ENCODE measurements at regions not wholly inside any gene's neighbourhood (a gene's known extent, or its start where the extent isn't known, plus 50 kb on each side); places are given as distances from the start of the nearest gene placed in this dataset.

- no peak overlapping the region for H3K27ac ChIP-seq
- intact Hi-C loops (cut with DNase I) = no loop called here
Observed at GRCh38 chr2:118278046-118278445, 189.8 kb downstream of the INSIG2 start.

DNA sequence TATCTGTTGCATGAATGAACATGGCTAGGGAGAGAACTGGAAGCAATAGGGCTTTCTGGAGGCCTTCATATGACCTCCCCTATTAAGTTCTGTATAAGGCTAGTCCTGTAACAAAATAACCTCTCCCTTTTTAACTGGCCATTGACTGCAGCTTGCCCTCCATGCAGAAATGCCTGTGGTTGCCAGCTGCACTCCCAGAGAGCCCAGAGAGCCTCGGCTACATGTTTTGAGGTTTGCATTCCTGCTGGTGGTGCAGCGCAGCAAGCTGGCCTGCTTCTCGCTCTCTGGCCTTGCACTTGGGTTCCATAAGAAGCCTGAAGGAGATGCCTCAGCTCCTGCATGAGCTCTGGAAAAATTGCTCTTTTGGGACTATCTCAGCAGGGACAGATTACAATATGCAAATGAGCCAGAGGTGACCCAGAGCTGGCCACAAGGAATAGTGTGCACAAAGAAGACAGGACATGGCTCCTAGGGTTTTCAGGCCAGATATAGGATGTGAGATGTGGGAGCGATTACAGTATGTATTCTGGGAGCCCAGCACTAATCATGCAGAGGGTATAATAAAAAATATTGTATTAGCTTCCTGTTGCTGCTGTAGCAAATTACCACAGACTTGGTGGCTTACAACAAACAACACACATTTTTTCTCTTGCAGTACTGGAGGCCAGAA is 186.7 kb downstream of the INSIG2 start:
- H3K36me3 ChIP-seq (replicated peaks in 1 of 2) = no peaks in the 10 kb centered on the region
- H3K4me3 ChIP-seq = no peak overlapping the region
- H3K4me1 ChIP-seq (replicated peaks in 1 of 2) = no peaks in the 10 kb centered on the region
- intact Hi-C loops (cut with DNase I) = no loop called here
- H3K9me3 ChIP-seq (replicated peaks in 1 of 3) = no peaks in the 10 kb centered on the region
- WGBS, 4 donors = 72 to 84% (median 76%) methylated on average over 1 to 4 of the region's 4 CpGs
- peak in 1 of 7 donors; percentile 3 for DNase-seq
- no peak overlapping the region for H3K27ac ChIP-seq
- H3K27me3 ChIP-seq = peaks cover 6% of the 10 kb centered on the region
- TF ChIP-seq POLR2A (IDR thresholded peaks at IDR 0.05) (no peak), CTCF (IDR thresholded peaks at IDR 0.05) (no peak)

More at GRCh38 chr2:118278046-118278445, 189.8 kb downstream of the INSIG2 start:
- Histone ChIP-seq H3K9me3 (replicated peaks in 1 of 3) (no peaks in the 10 kb centered on the region), H3K4me3 (no peak overlapping the region), H3K4me1 (replicated peaks in 1 of 2) (no peaks in the 10 kb centered on the region), H3K36me3 (replicated peaks in 1 of 2) (no peaks in the 10 kb centered on the region), H3K27me3 (peaks cover 6% of the 10 kb centered on the region)
- DNase-seq = peak in 1 of 7 donors; percentile 11
- TF ChIP-seq CTCF (IDR thresholded peaks at IDR 0.05) (no peak), POLR2A (IDR thresholded peaks at IDR 0.05) (no peak)
- 80 to 85% (median 81%) methylated on average over 5 of the region's 5 CpGs for WGBS, 4 donors

- Histone ChIP-seq H3K9me3 (replicated peaks in 1 of 3) (no peaks in the 10 kb centered on the region), H3K4me1 (replicated peaks in 1 of 2) (no peaks in the 10 kb centered on the region)
Observed at GRCh38 chr2:118272391-118272790, 184.1 kb downstream of the INSIG2 start.

GRCh38 chr2:118269408-118270051 is 181.3 kb downstream of the INSIG2 start:
- intact Hi-C loops (cut with DNase I) = no loop called here
- no peaks in the 10 kb centered on the region for H3K36me3 ChIP-seq (replicated peaks in 1 of 2)
- no peak for DNase-seq
- H3K4me1 ChIP-seq (replicated peaks in 1 of 2) = no peaks in the 10 kb centered on the region
- no peak overlapping the region for H3K27ac ChIP-seq
- no peak for TF ChIP-seq POLR2A (IDR thresholded peaks at IDR 0.05)
- TF ChIP-seq CTCF (IDR thresholded peaks at IDR 0.05) = no peak
- WGBS, 4 donors = 71 to 84% (median 75%) methylated on average over 9 of the region's 9 CpGs
- H3K9me3 ChIP-seq (replicated peaks in 1 of 3) = no peaks in the 10 kb centered on the region
- H3K27me3 ChIP-seq = no peaks in the 10 kb centered on the region
- H3K4me3 ChIP-seq = no peak overlapping the region

More at GRCh38 chr2:118272391-118272790, 184.1 kb downstream of the INSIG2 start:
- Histone ChIP-seq H3K27me3 (no peaks in the 10 kb centered on the region), H3K4me3 (no peak overlapping the region), H3K36me3 (replicated peaks in 1 of 2) (no peaks in the 10 kb centered on the region), H3K27ac (no peak overlapping the region)
- WGBS, 4 donors = 58 to 77% (median 69%) methylated on average over 5 of the region's 5 CpGs
- DNase-seq = peak in 1 of 7 donors; percentile 15
- intact Hi-C loops (cut with DNase I) = no loop called here
- TF ChIP-seq CTCF (IDR thresholded peaks at IDR 0.05) (no peak), POLR2A (IDR thresholded peaks at IDR 0.05) (no peak)

Data from adrenal gland (tissue), 9 donors.